GM06990 (cell line): ENCODE measurements at regions not wholly inside any gene's neighbourhood (a gene's known extent, or its start where the extent isn't known, plus 50 kb on each side); places are given as distances from the start of the nearest gene placed in this dataset.

Experiments used
- DNase-seq: peaks from one replicate; pipeline ENCODE4 v3.0.0-alpha.2; 2011; ENCODE audit not compliant: insufficient read length; ENCODE audit errors: extremely low read depth
- H3K27me3 ChIP-seq: replicated peaks from 2 replicates; pipeline ENCODE4 v1.6.0; 2011; ENCODE audit warnings: low read length; ENCODE audit not compliant: control insufficient read depth, insufficient read depth
- H3K36me3 ChIP-seq: 2 replicates; pipeline ENCODE4 v1.5.1; 2011; ENCODE audit warnings: low read length; ENCODE audit not compliant: control insufficient read depth, insufficient read depth
- H3K4me3 ChIP-seq: replicated peaks from 2 replicates; pipeline ENCODE4 v1.5.1; 2011; ENCODE audit warnings: low read depth, mild to moderate bottlenecking, control low read depth, low read length
- TF ChIP-seq, protein P1 (sequence below): IDR thresholded peaks from 2 replicates; pipeline ENCODE4 v1.5.1; 2011; ENCODE audit warnings: low read length, control low read depth, mild to moderate bottlenecking, inconsistent platforms; ENCODE audit not compliant: insufficient read depth, poor library complexity, severe bottlenecking

GRCh38 chr13:94956417-94957110 lies 244.2 kb upstream of the SOX21 start:
- TF ChIP-seq, protein P1, sequence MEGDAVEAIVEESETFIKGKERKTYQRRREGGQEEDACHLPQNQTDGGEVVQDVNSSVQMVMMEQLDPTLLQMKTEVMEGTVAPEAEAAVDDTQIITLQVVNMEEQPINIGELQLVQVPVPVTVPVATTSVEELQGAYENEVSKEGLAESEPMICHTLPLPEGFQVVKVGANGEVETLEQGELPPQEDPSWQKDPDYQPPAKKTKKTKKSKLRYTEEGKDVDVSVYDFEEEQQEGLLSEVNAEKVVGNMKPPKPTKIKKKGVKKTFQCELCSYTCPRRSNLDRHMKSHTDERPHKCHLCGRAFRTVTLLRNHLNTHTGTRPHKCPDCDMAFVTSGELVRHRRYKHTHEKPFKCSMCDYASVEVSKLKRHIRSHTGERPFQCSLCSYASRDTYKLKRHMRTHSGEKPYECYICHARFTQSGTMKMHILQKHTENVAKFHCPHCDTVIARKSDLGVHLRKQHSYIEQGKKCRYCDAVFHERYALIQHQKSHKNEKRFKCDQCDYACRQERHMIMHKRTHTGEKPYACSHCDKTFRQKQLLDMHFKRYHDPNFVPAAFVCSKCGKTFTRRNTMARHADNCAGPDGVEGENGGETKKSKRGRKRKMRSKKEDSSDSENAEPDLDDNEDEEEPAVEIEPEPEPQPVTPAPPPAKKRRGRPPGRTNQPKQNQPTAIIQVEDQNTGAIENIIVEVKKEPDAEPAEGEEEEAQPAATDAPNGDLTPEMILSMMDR, result no peak
- no peak overlapping the region for H3K4me3 ChIP-seq
- H3K36me3 ChIP-seq, result no peaks in the 10 kb centered on the region
- H3K27me3 ChIP-seq, result no peaks in the 10 kb centered on the region
- DNase-seq, result no peak

DNA sequence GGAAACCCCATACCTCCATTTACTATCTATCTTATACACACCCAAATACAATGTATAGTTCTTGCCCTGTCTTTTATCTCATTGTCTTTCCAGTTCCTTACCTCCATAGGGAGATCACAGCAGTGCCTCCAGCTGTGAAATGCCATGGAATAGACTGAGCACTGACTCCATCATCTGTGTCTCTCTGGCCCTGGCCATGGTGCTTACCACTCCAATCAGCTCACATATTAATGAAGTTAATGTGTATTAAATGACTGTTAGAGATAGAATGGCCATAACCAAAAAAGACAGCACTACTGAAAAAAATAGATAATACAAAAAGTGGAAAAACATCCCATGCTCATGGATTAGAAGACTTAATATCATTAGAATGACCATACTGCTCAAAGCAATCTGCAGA lies 240.4 kb upstream of the SOX21 start:
- Histone ChIP-seq H3K27me3 (no peaks in the 10 kb centered on the region), H3K4me3 (no peak overlapping the region), H3K36me3 (no peaks in the 10 kb centered on the region)
- TF ChIP-seq, protein P1, result no peak
- DNase-seq, result no peak

DNA sequence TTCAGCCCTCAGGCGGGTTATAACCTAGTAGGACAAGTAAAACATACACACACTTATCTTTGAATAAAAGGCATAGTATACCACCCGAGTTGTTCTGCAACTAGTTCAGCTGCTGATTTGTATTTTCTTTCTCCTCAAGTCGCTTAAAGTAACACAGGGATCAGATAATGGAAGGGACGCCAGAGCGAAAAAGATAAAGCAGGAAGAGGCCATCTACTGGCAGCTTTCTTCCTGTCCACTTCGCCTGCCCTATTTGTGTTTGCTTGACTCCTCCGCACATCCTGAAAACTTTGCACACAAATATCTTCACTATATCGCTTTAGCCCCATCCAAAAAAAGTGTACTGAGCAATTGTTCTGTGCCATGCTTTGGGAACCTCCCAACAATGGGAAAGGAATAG lies 238.0 kb upstream of the SOX21 start:
- Histone ChIP-seq H3K36me3 (no peaks in the 10 kb centered on the region), H3K4me3 (no peak overlapping the region), H3K27me3 (no peaks in the 10 kb centered on the region)
- TF ChIP-seq, protein P1, result no peak
- DNase-seq, result no peak

DNA sequence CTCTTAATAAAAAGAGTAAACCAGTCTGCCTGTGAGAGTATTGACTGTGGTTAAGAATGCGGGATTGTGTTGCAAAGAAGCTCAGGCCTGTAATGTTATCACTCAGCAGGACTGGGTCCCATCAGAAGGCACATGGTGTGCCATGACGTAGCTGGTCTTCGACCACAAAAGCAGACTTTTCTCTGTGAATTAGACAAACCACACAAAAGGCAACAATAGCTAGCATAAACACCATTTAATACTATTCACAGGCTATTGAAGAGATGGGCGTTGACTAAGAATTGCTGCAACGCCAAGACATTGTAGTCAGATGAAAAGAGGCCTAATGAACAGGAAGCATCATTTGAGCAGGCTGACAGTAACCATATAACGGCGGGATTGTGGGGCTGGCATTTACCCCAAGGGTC lies 235.6 kb upstream of the SOX21 start:
- DNase-seq, result no peak
- Histone ChIP-seq H3K36me3 (no peaks in the 10 kb centered on the region), H3K4me3 (no peak overlapping the region), H3K27me3 (no peaks in the 10 kb centered on the region)
- TF ChIP-seq, protein P1, result no peak

GRCh38 chr13:94947392-94947791 lies 235.0 kb upstream of the SOX21 start:
- no peaks in the 10 kb centered on the region for H3K36me3 ChIP-seq
- TF ChIP-seq, protein P1, result no peak
- H3K27me3 ChIP-seq, result no peaks in the 10 kb centered on the region
- H3K4me3 ChIP-seq, result no peak overlapping the region
- DNase-seq, result no peak

DNA sequence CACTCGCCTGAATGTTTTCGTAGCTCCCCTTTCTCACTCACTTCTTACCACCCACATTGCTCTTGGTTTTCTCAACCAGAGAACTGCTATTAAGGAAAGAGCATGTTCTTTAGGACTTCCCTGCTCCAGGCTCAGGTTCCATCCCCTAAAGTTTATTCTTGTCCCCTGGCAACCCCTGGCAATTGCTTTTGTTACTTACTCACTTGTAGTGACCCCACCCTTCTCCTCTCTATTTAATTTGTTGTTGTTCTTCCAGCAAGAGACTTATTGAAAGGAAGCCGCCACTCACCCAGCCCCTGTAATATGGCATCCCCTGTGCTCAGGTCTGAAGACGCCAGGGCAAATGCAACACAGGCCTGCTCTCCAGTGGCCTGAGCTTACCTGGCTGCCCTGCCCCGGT lies 233.7 kb upstream of the SOX21 start:
- no peak for DNase-seq
- Histone ChIP-seq H3K4me3 (no peak overlapping the region), H3K36me3 (no peaks in the 10 kb centered on the region), H3K27me3 (no peaks in the 10 kb centered on the region)
- TF ChIP-seq, protein P1, result no peak
